OCI-LY3 (cell line): ENCODE measurements at regions not wholly inside any gene's neighbourhood (a gene's known extent, or its start where the extent isn't known, plus 50 kb on each side); places are given as distances from the start of the nearest gene placed in this dataset.

Experiments used
- H2AFZ ChIP-seq: fragments of 200-600, 300-600 bp; shearing (Covaris generic); 2 replicates; pipeline ENCODE4 v1.6.0; 2014; ENCODE audit warnings: antibody characterized with exemption, low read depth, low read length
- H3K27ac ChIP-seq: fragments of 200-600, 300-600 bp; sonication (generic); 2 replicates; pipeline ENCODE4 v1.5.1; 2014; ENCODE audit warnings: mild to moderate bottlenecking, low read length, moderate library complexity, mixed read lengths
- H3K27me3 ChIP-seq: fragments of 200-600, 300-600 bp; sonication (generic); 2 replicates; pipeline ENCODE4 v1.6.1; 2014; ENCODE audit warnings: low read depth, low read length, mixed read lengths
- H3K36me3 ChIP-seq: fragments of 200-600, 300-600 bp; sonication (generic); replicated peaks from 2 replicates; pipeline ENCODE3; 2014; ENCODE audit warnings: low read depth, low read length, mixed read lengths
- H3K4me1 ChIP-seq: fragments of 300-600, 200-600 bp; sonication (generic); 2 replicates; pipeline ENCODE4 v1.6.1; 2014; ENCODE audit warnings: low read length, mixed read lengths
- H3K4me2 ChIP-seq: fragments of 200-600, 300-600 bp; sonication (generic); 2 replicates; pipeline ENCODE4 v1.6.1; 2014; ENCODE audit warnings: low read length, mixed read lengths
- H3K4me3 ChIP-seq: fragments of 300-600, 200-600 bp; sonication (generic); 2 replicates; pipeline ENCODE4 v1.5.1; 2014; ENCODE audit warnings: antibody characterized with exemption, mild to moderate bottlenecking, low read length, moderate library complexity
- H3K79me2 ChIP-seq: fragments of 300-600, 200-600 bp; shearing (Covaris generic); 2 replicates; pipeline ENCODE4 v1.6.1; 2014; ENCODE audit warnings: mild to moderate bottlenecking, low read length, mixed read lengths
- H3K9ac ChIP-seq: fragments of 300-600, 200-600 bp; shearing (Covaris generic); 2 replicates; pipeline ENCODE4 v1.6.0; 2014; ENCODE audit warnings: mild to moderate bottlenecking, low read length, moderate library complexity
- H3K9me3 ChIP-seq: fragments of 200-600, 300-600 bp; shearing (Covaris generic); 2 replicates; pipeline ENCODE4 v1.6.1; 2014; ENCODE audit warnings: low read length, mixed read lengths; ENCODE audit not compliant: insufficient read depth
- H4K20me1 ChIP-seq: fragments of 200-600, 300-600 bp; sonication (generic); 2 replicates; pipeline ENCODE4 v1.6.1; 2016; ENCODE audit warnings: low read length, mixed read lengths; ENCODE audit not compliant: insufficient read depth
- CTCF ChIP-seq: fragments of 200-600, 300-600 bp; sonication (generic); IDR thresholded peaks from 2 replicates; pipeline ENCODE4 v1.5.1; 2014; ENCODE audit warnings: antibody characterized with exemption, low read length, low read depth
- EZH2phosphoT487 ChIP-seq: fragments of 200-600 bp; shearing (Covaris generic); IDR thresholded peaks from 2 replicates; pipeline ENCODE4 v1.6.1; 2018; ENCODE audit warnings: antibody characterized with exemption, mixed run types, low read depth

DNA sequence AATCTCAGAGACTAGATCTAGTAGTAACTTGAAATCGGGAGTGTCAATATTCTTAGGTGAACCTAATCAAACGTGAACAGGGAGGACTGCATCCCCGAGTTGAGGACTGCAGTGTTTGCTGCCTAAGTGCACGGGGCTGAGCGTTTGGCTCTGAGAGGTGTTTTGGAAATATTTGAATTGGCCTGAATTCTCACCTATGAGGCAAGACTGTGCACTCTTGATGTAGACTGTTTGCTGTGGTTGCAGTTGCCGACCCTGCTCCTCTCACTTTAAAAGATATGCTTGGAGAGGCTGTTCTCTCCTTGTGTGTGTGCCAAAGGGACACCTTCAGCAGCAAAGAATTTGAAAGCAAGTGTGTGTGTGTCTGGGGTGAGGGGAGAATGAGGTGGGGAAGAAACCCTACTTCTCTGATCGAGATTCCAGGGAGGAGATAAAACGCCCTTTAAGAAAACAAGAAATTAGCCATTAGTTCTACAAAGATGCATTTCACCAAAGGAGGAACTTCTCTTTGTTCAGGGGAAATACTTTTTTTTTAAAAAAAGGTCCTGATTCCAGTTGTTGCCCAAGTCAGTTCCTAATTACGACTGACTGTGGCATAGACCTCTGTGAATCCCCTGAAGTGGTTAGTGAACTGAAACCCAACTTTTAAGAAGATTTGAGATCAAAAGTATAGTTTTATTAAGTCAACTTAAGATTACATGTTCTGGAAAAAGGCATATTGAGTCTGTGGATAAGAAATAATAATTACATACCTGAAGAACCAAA, 106.6 kb downstream of the DYRK2 start:
- Histone ChIP-seq H3K4me2 (peak overlapping the region; percentile 7; the same call in 1 of the 2 replicates), H3K4me3 (no peak overlapping the region), H3K4me1 (peaks cover 44% of the 10 kb centered on the region), H2AFZ (no peak overlapping the region), H3K27ac (no peak overlapping the region), H3K9me3 (no peaks in the 10 kb centered on the region), H3K36me3 (peaks cover 3% of the 10 kb centered on the region), H4K20me1 (no peaks in the 10 kb centered on the region), H3K27me3 (peaks cover 17% of the 10 kb centered on the region), H3K9ac (no peak overlapping the region), H3K79me2 (no peaks in the 10 kb centered on the region)
- TF ChIP-seq EZH2phosphoT487, result no peak
- TF ChIP-seq CTCF, result no peak

- Histone ChIP-seq H3K27me3 (peaks cover 15% of the 10 kb centered on the region; the same call in 1 of the 2 replicates), H3K9ac (no peak overlapping the region), H4K20me1 (no peaks in the 10 kb centered on the region), H2AFZ (no peak overlapping the region), H3K36me3 (peaks cover 3% of the 10 kb centered on the region), H3K4me3 (peak overlapping the region; percentile 23; the same call in 1 of the 2 replicates), H3K27ac (no peak overlapping the region), H3K4me1 (peaks cover 49% of the 10 kb centered on the region), H3K79me2 (no peaks in the 10 kb centered on the region), H3K4me2 (peak overlapping the region; percentile 54; the same call in 1 of the 2 replicates), H3K9me3 (no peaks in the 10 kb centered on the region)
- TF ChIP-seq CTCF, result no peak
- no peak for TF ChIP-seq EZH2phosphoT487
Measured at GRCh38 chr12:67757651-67758050, 109.1 kb downstream of the DYRK2 start.

DNA sequence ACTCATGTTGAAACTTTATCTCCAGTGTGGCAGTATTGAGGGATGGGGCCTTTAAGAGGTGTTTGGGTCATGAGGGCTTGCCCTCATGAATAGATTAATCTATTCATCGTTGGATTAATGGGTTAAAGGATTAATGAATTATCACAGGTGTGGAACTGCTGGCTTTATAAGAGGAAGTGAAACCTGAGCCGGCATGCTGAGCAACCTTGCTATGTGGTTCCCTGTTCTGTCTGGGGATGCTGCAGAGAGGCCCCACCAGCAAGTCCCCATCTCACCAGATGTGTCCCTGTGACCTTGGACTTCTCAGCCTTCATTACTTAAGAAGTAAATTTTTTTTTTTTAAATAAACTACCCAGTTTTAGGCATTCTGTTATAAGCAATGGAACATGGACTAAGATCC, 109.6 kb downstream of the DYRK2 start:
- Histone ChIP-seq H3K27ac (no peak overlapping the region), H3K4me3 (peak overlapping the region; percentile 23; the same call in 1 of the 2 replicates), H4K20me1 (no peaks in the 10 kb centered on the region), H3K4me2 (peak overlapping the region; percentile 54; the same call in 1 of the 2 replicates), H3K9me3 (no peaks in the 10 kb centered on the region), H3K27me3 (peaks cover 15% of the 10 kb centered on the region; the same call in 1 of the 2 replicates), H3K4me1 (peaks cover 49% of the 10 kb centered on the region), H3K36me3 (peaks cover 3% of the 10 kb centered on the region), H2AFZ (no peak overlapping the region), H3K9ac (no peak overlapping the region), H3K79me2 (no peaks in the 10 kb centered on the region)
- TF ChIP-seq EZH2phosphoT487 (no peak), CTCF (no peak)

DNA sequence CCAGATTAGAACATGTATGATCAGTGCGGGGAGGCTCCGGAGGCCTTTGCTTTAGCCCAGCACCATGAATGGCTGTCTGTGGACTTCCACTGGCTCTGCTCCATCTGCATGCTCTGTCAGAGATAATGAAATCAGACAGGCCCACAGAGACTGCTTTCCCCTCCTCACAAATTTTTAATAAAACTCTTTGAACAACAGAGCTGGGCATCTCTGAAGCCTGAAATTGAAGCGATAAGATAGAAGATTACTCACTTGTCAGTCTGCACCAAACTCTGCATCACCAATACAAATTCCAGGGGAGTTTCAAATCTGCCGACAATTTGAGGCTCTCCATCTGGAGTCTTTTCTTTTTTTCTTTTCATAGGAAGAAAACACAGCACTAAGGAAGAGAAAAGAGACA, 110.0 kb downstream of the DYRK2 start:
- Histone ChIP-seq H3K9me3 (no peaks in the 10 kb centered on the region), H3K27ac (no peak overlapping the region), H3K79me2 (no peaks in the 10 kb centered on the region), H3K27me3 (peaks cover 15% of the 10 kb centered on the region; the same call in 1 of the 2 replicates), H3K9ac (no peak overlapping the region), H4K20me1 (no peaks in the 10 kb centered on the region), H3K4me1 (peaks cover 49% of the 10 kb centered on the region), H3K4me2 (no peak overlapping the region), H2AFZ (no peak overlapping the region), H3K36me3 (peaks cover 3% of the 10 kb centered on the region), H3K4me3 (no peak overlapping the region)
- TF ChIP-seq CTCF (no peak), EZH2phosphoT487 (no peak)
